ENCODE measurements at regions not wholly inside any gene's neighbourhood (a gene's known extent, or its start where the extent isn't known, plus 50 kb on each side); places are given as distances from the start of the nearest gene placed in this dataset.

- Histone ChIP-seq H3K9me3 (peaks cover 0 to 21% (median 0%) of the 10 kb centered on the region in 4 donors), H3K27ac (no peak overlapping the region), H3K27me3 (no peaks in the 10 kb centered on the region), H3K4me3 (no peak overlapping the region), H3K4me1 (no peaks in the 10 kb centered on the region), H3K36me3 (no peaks in the 10 kb centered on the region)
- no peak for TF ChIP-seq CTCF (IDR thresholded peaks at IDR 0.05)
- TF ChIP-seq POLR2A (IDR thresholded peaks at IDR 0.05): no peak
- no peak for TF ChIP-seq EP300 (IDR thresholded peaks at IDR 0.05)
- no peak for DNase-seq (ENCODE audit: low spot score in 2 of 2)
Measured at GRCh38 chr16:52843381-52843780, 209.3 kb downstream of the CHD9NB start.

- Histone ChIP-seq H3K27ac (no peak overlapping the region), H3K4me1 (no peaks in the 10 kb centered on the region), H3K27me3 (no peaks in the 10 kb centered on the region), H3K9me3 (no peaks in the 10 kb centered on the region), H3K36me3 (no peaks in the 10 kb centered on the region), H3K4me3 (no peak overlapping the region)
- TF ChIP-seq CTCF (IDR thresholded peaks at IDR 0.05) (no peak), POLR2A (IDR thresholded peaks at IDR 0.05) (no peak), EP300 (IDR thresholded peaks at IDR 0.05) (no peak)
- 70 to 77% methylated on average over 3 of the region's 3 CpGs for WGBS, 2 donors
- no peak for DNase-seq (ENCODE audit: low spot score in 2 of 2)
Measured at GRCh38 chr16:52837251-52837650, 215.4 kb downstream of the CHD9NB start.

- no peaks in the 10 kb centered on the region for H3K27me3 ChIP-seq
- TF ChIP-seq POLR2A (IDR thresholded peaks at IDR 0.05) (no peak), EP300 (IDR thresholded peaks at IDR 0.05) (no peak), CTCF (IDR thresholded peaks at IDR 0.05) (no peak)
- no peaks in the 10 kb centered on the region for H3K9me3 ChIP-seq
- no peak for DNase-seq (ENCODE audit: low spot score in 2 of 2)
- H3K4me1 ChIP-seq: no peaks in the 10 kb centered on the region
- H3K4me3 ChIP-seq: no peak overlapping the region
- 69 to 74% methylated on average over 5 of the region's 5 CpGs for WGBS, 2 donors
- H3K36me3 ChIP-seq: no peaks in the 10 kb centered on the region
- no peak overlapping the region for H3K27ac ChIP-seq
Measured at GRCh38 chr16:52834736-52835465, 217.8 kb downstream of the CHD9NB start.

GRCh38 chr16:52832771-52833170, 219.9 kb downstream of the CHD9NB start:
- WGBS, 2 donors: 40 to 50% methylated on average over 2 of the region's 2 CpGs
- no peak for DNase-seq (ENCODE audit: low spot score in 2 of 2)
- Histone ChIP-seq H3K4me1 (no peaks in the 10 kb centered on the region), H3K27ac (no peak overlapping the region), H3K27me3 (no peaks in the 10 kb centered on the region), H3K4me3 (no peak overlapping the region), H3K36me3 (no peaks in the 10 kb centered on the region), H3K9me3 (no peaks in the 10 kb centered on the region)
- TF ChIP-seq EP300 (IDR thresholded peaks at IDR 0.05): no peak

- no peak for TF ChIP-seq EP300 (IDR thresholded peaks at IDR 0.05)
- TF ChIP-seq POLR2A (IDR thresholded peaks at IDR 0.05): no peak
- TF ChIP-seq CTCF (IDR thresholded peaks at IDR 0.05): no peak
- Histone ChIP-seq H3K27me3 (no peaks in the 10 kb centered on the region), H3K27ac (no peak overlapping the region), H3K36me3 (no peaks in the 10 kb centered on the region), H3K4me1 (no peaks in the 10 kb centered on the region), H3K4me3 (no peak overlapping the region), H3K9me3 (no peaks in the 10 kb centered on the region)
- whole genome bisulfite sequencing, 2 donors: 41 to 43% methylated on average over 4 of the region's 4 CpGs
- DNase-seq (ENCODE audit: low spot score in 2 of 2): no peak
Measured at GRCh38 chr16:52827456-52827855, 225.2 kb downstream of the CHD9NB start.

GRCh38 chr16:52825892-52826291, 226.8 kb downstream of the CHD9NB start:
- H3K27ac ChIP-seq: no peak overlapping the region
- no peaks in the 10 kb centered on the region for H3K36me3 ChIP-seq
- no peak overlapping the region for H3K4me3 ChIP-seq

More at GRCh38 chr16:52825892-52826291, 226.8 kb downstream of the CHD9NB start:
- 74 to 75% methylated on average over 5 of the region's 5 CpGs for WGBS, 2 donors
- Histone ChIP-seq H3K4me1 (no peaks in the 10 kb centered on the region), H3K27me3 (no peaks in the 10 kb centered on the region), H3K9me3 (no peaks in the 10 kb centered on the region)
- no peak for DNase-seq (ENCODE audit: low spot score in 2 of 2)
- TF ChIP-seq POLR2A (IDR thresholded peaks at IDR 0.05): no peak
- no peak for TF ChIP-seq EP300 (IDR thresholded peaks at IDR 0.05)
- TF ChIP-seq CTCF (IDR thresholded peaks at IDR 0.05): no peak

Data from tibial nerve (tissue), 4 donors.